ENCODE measurements at regions not wholly inside any gene's neighbourhood (a gene's known extent, or its start where the extent isn't known, plus 50 kb on each side); places are given as distances from the start of the nearest gene placed in this dataset.

GRCh38 chr3:152555666-152556291 lies 279.2 kb upstream of the P2RY1 start:
- no peak for TF ChIP-seq POLR2A (IDR thresholded peaks at IDR 0.05; ENCODE audit: low read length)
- no peak for TF ChIP-seq GATA1 (IDR thresholded peaks at IDR 0.05; ENCODE audit: low read depth, low read length)
- DNase-seq = no peak

DNA sequence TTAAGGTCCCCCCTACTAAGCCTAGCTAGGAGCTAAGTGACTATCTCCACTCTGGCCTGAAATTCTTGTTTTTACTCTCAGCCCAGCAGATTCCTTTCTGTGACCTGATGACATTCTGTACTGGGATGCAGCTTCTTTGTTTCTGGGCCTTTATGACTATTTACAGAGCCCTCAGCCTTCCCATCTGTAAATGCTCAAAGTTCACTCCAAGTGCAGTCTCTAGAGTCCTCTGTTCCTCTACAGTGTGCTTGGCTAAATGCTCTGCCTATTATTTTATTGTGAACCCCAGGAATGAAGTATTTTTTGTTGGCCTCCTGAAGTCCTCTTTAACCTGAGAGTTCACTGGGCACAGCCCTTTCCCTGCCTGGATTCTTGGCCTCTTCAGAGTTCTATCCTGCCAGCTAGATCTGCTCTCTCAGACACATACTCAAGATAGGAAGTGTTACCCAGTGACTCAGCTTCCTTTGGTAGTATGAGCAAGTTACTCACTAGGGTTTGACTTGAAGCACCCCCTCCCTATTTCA lies 278.1 kb upstream of the P2RY1 start:
- peak in 1 of 2 experiments; percentile 7 for DNase-seq
- TF ChIP-seq GATA1 (IDR thresholded peaks at IDR 0.05; ENCODE audit: low read depth, low read length) (no peak), POLR2A (IDR thresholded peaks at IDR 0.05; ENCODE audit: low read length) (no peak)

DNA sequence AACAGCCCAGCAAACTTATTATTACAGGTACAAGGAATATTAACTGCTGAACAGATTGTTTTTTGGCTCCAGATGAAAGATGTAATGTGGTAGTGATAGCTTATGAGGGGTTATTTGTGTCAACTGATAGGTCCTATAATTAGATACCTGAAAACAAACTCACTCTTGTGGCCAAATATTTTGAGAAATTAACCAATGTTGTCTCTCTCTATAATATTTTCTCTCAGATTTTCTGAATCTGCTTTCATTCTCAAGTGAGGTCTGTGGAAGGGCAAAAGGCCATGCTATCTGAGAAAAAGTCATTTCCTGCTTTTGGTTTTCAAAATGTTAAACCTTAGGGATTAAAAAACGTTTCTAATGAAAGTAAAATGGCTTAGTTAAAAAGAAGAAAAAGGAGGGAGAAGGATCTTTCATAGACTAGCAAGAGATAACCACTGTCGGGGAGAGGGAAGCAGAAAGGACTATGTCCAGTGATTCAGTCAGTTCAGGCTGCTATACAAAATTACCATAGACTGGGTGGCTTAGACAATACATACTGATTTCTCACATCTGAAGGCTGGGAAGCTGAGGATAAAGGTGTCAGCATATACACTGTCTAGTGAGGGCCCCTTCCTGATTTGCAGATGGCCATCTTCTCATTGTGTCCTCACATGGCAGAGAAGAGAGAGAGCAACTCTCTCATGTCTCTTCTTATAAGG lies 277.5 kb upstream of the P2RY1 start:
- TF ChIP-seq GATA1 (IDR thresholded peaks at IDR 0.05; ENCODE audit: low read depth, low read length) (no peak), POLR2A (IDR thresholded peaks at IDR 0.05; ENCODE audit: low read length) (no peak)
- no peak for DNase-seq

DNA sequence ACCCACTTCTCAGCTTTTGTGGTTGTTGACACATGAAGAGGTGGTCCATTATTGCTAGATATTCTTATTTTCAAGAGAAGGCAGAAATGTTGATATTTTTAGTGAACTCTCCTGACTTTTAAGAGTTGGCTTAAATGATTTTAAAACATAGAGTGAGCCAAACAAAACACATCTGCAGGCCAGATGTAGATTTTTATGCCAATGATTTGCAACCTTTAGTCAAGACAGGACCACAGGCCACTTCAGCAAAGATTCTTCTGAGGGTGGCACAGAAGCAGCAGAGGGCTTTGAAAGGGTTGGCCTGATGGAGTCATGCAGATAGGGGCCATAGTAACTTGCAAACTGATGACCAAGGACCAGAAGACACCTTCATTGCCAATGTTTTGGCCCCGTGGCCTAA lies 276.5 kb upstream of the P2RY1 start:
- no peak for TF ChIP-seq POLR2A (IDR thresholded peaks at IDR 0.05; ENCODE audit: low read length)
- TF ChIP-seq GATA1 (IDR thresholded peaks at IDR 0.05; ENCODE audit: low read depth, low read length) = no peak
- no peak for DNase-seq

GRCh38 chr3:152559246-152559645 lies 275.7 kb upstream of the P2RY1 start:
- no peak for TF ChIP-seq POLR2A (IDR thresholded peaks at IDR 0.05; ENCODE audit: low read length)
- no peak for TF ChIP-seq GATA1 (IDR thresholded peaks at IDR 0.05; ENCODE audit: low read depth, low read length)
- DNase-seq = no peak

DNA sequence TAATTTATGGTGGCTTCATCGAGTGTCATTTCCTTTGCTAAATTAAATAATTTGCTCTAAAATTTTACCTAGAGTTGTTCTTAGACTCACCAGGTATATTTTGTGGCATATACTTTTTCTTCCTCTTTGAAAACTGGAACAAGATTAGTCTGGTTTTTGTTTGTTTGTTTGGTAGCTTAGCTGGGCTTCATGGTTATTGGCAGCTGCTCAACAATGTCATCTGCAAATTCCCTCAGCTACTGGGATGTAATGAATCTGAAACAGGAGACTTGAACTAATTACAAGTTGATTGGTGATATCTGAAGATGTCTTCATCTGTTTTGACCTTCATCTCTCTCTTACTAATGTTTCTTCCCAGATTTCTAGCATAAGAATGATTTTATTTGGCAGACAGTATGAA lies 270.5 kb upstream of the P2RY1 start:
- no peak for TF ChIP-seq GATA1 (IDR thresholded peaks at IDR 0.05; ENCODE audit: low read depth, low read length)
- TF ChIP-seq POLR2A (IDR thresholded peaks at IDR 0.05; ENCODE audit: low read length) = no peak
- DNase-seq = no peak

GRCh38 chr3:152574461-152575079 lies 260.4 kb upstream of the P2RY1 start:
- no peak for TF ChIP-seq GATA1 (IDR thresholded peaks at IDR 0.05; ENCODE audit: low read depth, low read length)
- no peak for TF ChIP-seq POLR2A (IDR thresholded peaks at IDR 0.05; ENCODE audit: low read length)
- peak; percentile 39 to 64 for DNase-seq

DNA sequence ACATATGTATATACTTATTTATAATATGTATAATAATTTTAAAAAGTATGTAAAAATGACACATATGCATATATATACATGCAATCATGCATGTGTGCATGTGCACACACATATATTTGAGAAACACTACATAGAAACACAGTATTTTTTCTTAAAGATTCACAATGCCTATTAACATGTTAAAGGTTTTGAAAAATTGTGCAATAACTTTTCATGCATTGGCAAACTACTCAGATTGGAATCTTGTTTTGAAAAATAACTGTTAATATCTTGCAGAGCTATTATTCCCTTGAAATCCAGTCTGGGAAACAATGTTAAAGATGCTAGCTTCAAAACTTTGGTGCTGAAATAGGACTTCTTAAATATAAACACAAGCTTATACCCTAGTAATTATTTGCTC lies 256.2 kb upstream of the P2RY1 start:
- no peak for DNase-seq
- no peak for TF ChIP-seq GATA1 (IDR thresholded peaks at IDR 0.05; ENCODE audit: low read depth, low read length)
- no peak for TF ChIP-seq POLR2A (IDR thresholded peaks at IDR 0.05; ENCODE audit: low read length)

DNA sequence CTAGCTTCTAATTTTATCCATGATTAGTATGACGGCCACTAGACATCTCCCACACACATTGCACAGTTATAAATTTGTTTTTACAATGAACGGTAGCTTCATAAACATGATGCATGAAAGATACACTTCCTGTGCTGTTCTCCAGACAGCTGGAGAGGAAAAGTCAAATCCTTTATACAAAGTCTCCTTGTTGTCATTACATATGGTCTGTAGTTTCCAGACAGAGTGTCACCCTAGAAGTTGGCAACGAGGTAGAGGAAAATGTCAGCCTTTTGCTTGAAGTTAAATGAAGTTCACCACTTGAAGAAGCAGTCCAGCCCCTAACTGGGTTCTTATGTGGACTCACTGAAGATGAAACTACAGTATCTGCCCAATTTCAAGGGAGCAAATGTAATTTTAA lies 253.0 kb upstream of the P2RY1 start:
- DNase-seq = no peak
- TF ChIP-seq POLR2A (IDR thresholded peaks at IDR 0.05; ENCODE audit: low read length) (no peak), GATA1 (IDR thresholded peaks at IDR 0.05; ENCODE audit: low read depth, low read length) (no peak)

DNA sequence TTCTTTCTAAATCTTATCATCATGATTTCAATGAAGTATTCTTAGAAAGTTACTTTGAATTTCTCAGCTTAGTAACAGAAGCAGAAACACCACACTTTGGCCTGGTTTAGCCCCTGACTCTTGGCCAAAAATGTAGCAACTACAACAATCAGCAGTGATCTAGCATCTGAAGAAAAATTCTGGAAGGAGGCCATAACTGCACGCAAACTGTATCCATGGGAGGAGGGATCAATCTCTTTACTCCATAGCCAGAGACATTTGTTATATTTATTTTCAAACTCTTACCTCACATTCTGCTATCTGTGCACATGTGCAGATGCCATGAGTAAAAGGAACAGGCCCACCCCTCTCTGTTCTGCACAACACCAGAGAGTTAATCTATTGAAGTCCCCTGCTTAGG lies 251.0 kb upstream of the P2RY1 start:
- TF ChIP-seq POLR2A (IDR thresholded peaks at IDR 0.05; ENCODE audit: low read length) = no peak
- DNase-seq = no peak

GRCh38 chr3:152586974-152587373 lies 248.0 kb upstream of the P2RY1 start:
- DNase-seq = peak; percentile 5 to 13
- TF ChIP-seq POLR2A (IDR thresholded peaks at IDR 0.05; ENCODE audit: low read length) (no peak), GATA1 (IDR thresholded peaks at IDR 0.05; ENCODE audit: low read depth, low read length) (no peak)

DNA sequence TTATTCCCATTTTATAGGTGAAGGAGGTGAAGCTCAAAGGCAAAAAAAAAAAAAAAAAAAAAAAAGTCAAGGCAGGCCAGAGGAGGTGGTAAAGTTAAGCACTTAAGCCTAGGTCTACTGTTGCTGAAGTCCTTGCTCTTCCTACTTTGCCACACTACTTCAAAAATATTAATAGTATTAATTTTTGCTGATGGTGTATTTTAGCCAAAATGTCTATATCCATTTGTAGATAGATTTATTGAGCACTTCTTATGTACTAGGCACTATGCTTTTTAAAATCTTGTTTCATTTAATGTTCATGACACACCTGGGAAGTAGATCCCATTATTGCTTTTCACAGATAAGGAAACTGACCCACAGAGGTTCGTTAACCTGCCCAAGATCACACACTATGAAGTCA lies 247.1 kb upstream of the P2RY1 start:
- TF ChIP-seq POLR2A (IDR thresholded peaks at IDR 0.05; ENCODE audit: low read length) (no peak), GATA1 (IDR thresholded peaks at IDR 0.05; ENCODE audit: low read depth, low read length) (no peak)
- no peak for DNase-seq

- no peak for TF ChIP-seq POLR2A (IDR thresholded peaks at IDR 0.05; ENCODE audit: low read length)
- TF ChIP-seq GATA1 (IDR thresholded peaks at IDR 0.05; ENCODE audit: low read depth, low read length) = no peak
- peak in 1 of 2 experiments; percentile 5 for DNase-seq
These were observed 245.3 kb upstream of the P2RY1 start for GRCh38 chr3:152589644-152590043.

- TF ChIP-seq POLR2A (IDR thresholded peaks at IDR 0.05; ENCODE audit: low read length) (peak; percentile 70), GATA1 (IDR thresholded peaks at IDR 0.05; ENCODE audit: low read depth, low read length) (no peak)
- DNase-seq = peak; percentile 82 to 91
These were observed 243.4 kb upstream of the P2RY1 start for GRCh38 chr3:152591515-152591914.

DNA sequence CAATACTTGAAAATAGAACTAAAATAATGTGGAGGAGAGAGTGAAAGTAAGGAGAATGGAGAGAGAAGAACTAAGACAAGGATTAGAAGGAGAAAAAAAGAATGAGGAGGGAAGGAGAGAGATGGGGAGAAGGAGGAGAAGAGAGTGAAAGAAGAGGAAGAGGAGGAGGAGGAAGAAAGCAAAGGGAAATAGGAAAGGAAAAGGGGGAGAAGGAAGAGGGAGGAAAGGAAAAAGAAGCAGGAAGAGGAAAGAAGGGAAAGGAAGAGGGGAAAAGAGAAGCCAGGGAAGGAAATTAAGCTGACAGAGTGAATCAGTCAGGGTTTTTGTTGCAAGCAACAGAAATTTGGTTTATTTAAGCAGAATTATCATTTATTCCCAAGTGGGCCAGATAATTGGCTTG lies 241.7 kb upstream of the P2RY1 start:
- no peak for DNase-seq
- TF ChIP-seq POLR2A (IDR thresholded peaks at IDR 0.05; ENCODE audit: low read length) = no peak

Measured in erythroblast (primary cell).